Adrenal gland (tissue), 5 donors: ENCODE measurements at regions not wholly inside any gene's neighbourhood (a gene's known extent, or its start where the extent isn't known, plus 50 kb on each side); places are given as distances from the start of the nearest gene placed in this dataset.

ENCODE experiments used
- CTCF ChIP-seq, 6 experiments: fragments of 450-650 bp in 4 of 6; fragments of 200-600 bp in 2 of 6; sonication (generic) in 1 of 6; IDR thresholded peaks; 1 replicate in 5 of 6; 2 replicates in 1 of 6; pipeline versions ENCODE4 v1.5.1 to v1.8.0; 2016 to 2021; ENCODE audit warnings: antibody characterized with exemption in 6 of 6, mild to moderate bottlenecking in 2 of 6, moderate library complexity in 1 of 6
- POLR2A ChIP-seq, 2 donors: fragments of 450-650 bp; IDR thresholded peaks; one replicate each; pipeline ENCODE4 v1.6.1; 2017; ENCODE audit warnings: antibody characterized with exemption in 2 of 2, mild to moderate bottlenecking in 2 of 2, moderate library complexity in 1 of 2
- donor health status: DM: no; HTN: no; CAD: no.

GRCh38 chr18:78796693-78797455, 182.7 kb upstream of the SALL3 start:
- TF ChIP-seq CTCF (IDR thresholded peaks at IDR 0.05): no peak
- TF ChIP-seq POLR2A (IDR thresholded peaks at IDR 0.05): no peak
